SK-N-SH treated with all-trans-retinoic acid at 6 μM for 48 hours (cell line): ENCODE measurements at regions not wholly inside any gene's neighbourhood (a gene's known extent, or its start where the extent isn't known, plus 50 kb on each side); places are given as distances from the start of the nearest gene placed in this dataset.

Experiments
- ATAC-seq: fragments of 200-7000 bp; cut with Tn5 transposase; 3 replicates; pipeline ENCODE4 v1.9.1; 2020; ENCODE audit warnings: mild to moderate bottlenecking, moderate library complexity
- ARNTL ChIP-seq: fragments of 450-650 bp; formaldehyde crosslinking; IDR thresholded peaks from 2 replicates; pipeline ENCODE4 v1.5.0; 2020; ENCODE audit warnings: low read depth, mild to moderate bottlenecking, moderate library complexity, borderline replicate concordance
- BACH2 ChIP-seq: fragments of 250-450 bp; sonication (Bioruptor Pico); IDR thresholded peaks from 2 replicates; pipeline ENCODE4 v1.9.0; 2021; ENCODE audit warnings: mild to moderate bottlenecking, borderline replicate concordance
- CREB5 ChIP-seq: fragments of 250-450 bp; sonication (Bioruptor Pico); IDR thresholded peaks from 2 replicates; pipeline ENCODE4 v1.5.1; 2020; ENCODE audit warnings: low read depth, mild to moderate bottlenecking, moderate library complexity
- CSDC2 ChIP-seq: fragments of 250-450 bp; sonication (Bioruptor Pico); IDR thresholded peaks from 2 replicates; pipeline ENCODE4 v1.5.0; 2020; ENCODE audit warnings: mild to moderate bottlenecking, moderate library complexity
- ESRRG ChIP-seq: fragments of 250-450 bp; sonication (Bioruptor Pico); IDR thresholded peaks from 2 replicates; pipeline ENCODE4 v1.6.1; 2021; ENCODE audit warnings: mild to moderate bottlenecking
- GLIS3 ChIP-seq: fragments of 250-450 bp; sonication (Bioruptor Pico); IDR thresholded peaks from 2 replicates; pipeline ENCODE4 v1.5.0; 2020; ENCODE audit warnings: mild to moderate bottlenecking, moderate library complexity
- ISL1 ChIP-seq: fragments of 250-450 bp; sonication (Bioruptor Pico); IDR thresholded peaks from 2 replicates; pipeline ENCODE4 v2.1.2; 2022; ENCODE audit warnings: mild to moderate bottlenecking, moderate library complexity
- OSR1 ChIP-seq: fragments of 250-450 bp; sonication (Bioruptor Pico); IDR thresholded peaks from 2 replicates; pipeline ENCODE4 v1.8.0; 2022; ENCODE audit warnings: moderate library complexity, mild to moderate bottlenecking, inconsistent platforms
- PPARA ChIP-seq: fragments of 250-450 bp; sonication (Bioruptor Pico); IDR thresholded peaks from 2 replicates; pipeline ENCODE4 v1.5.0; 2020; ENCODE audit warnings: mild to moderate bottlenecking, borderline replicate concordance
- SNAI2 ChIP-seq: fragments of 250-450 bp; sonication (Bioruptor Pico); IDR thresholded peaks from 2 replicates; pipeline ENCODE4 v1.5.0; 2020; ENCODE audit warnings: mild to moderate bottlenecking, moderate library complexity
- TCF4 ChIP-seq: fragments of 250-450 bp; sonication (Bioruptor Pico); IDR thresholded peaks from 2 replicates; pipeline ENCODE4 v1.8.0; 2021; ENCODE audit warnings: mild to moderate bottlenecking, moderate library complexity, borderline replicate concordance
- TOX ChIP-seq: fragments of 250-450 bp; sonication (Bioruptor Pico); IDR thresholded peaks from 2 replicates; pipeline ENCODE4 v1.8.0; 2021; ENCODE audit warnings: mild to moderate bottlenecking, moderate library complexity, borderline replicate concordance
- ZC3H10 ChIP-seq: fragments of 250-450 bp; sonication (Bioruptor Pico); IDR thresholded peaks from 2 replicates; pipeline ENCODE4 v1.5.1; 2021; ENCODE audit warnings: mild to moderate bottlenecking, moderate library complexity
- ZFP30 ChIP-seq: fragments of 450-650 bp; formaldehyde crosslinking; IDR thresholded peaks from 2 replicates; pipeline ENCODE4 v1.5.0; 2022; ENCODE audit warnings: mild to moderate bottlenecking, moderate library complexity
- ZNF565 ChIP-seq: fragments of 450-650 bp; formaldehyde crosslinking; conservative IDR thresholded peaks from 2 replicates; pipeline ENCODE4 v1.5.0; 2020; ENCODE audit warnings: low read depth, mild to moderate bottlenecking, moderate library complexity
- ZNF70 ChIP-seq: fragments of 450-650 bp; formaldehyde crosslinking; IDR thresholded peaks from 2 replicates; pipeline ENCODE4 v1.5.0; 2020; ENCODE audit warnings: mild to moderate bottlenecking, moderate library complexity
- ZNF8 ChIP-seq: fragments of 450-650 bp; formaldehyde crosslinking; IDR thresholded peaks from 2 replicates; pipeline ENCODE4 v1.5.0; 2020; ENCODE audit warnings: mild to moderate bottlenecking, moderate library complexity
- TF ChIP-seq, protein P1 (sequence below): fragments of 250-450 bp; sonication (Bioruptor Pico); IDR thresholded peaks from 2 replicates; pipeline ENCODE4 v1.8.0; 2020; ENCODE audit warnings: mild to moderate bottlenecking, moderate library complexity, borderline replicate concordance
- TF ChIP-seq, protein P2 (sequence below): fragments of 250-450 bp; sonication (Bioruptor Pico); IDR thresholded peaks from 2 replicates; pipeline ENCODE4 v1.5.0; 2020; ENCODE audit warnings: mild to moderate bottlenecking, moderate library complexity
- TF ChIP-seq, protein P3 (sequence below): fragments of 250-450 bp; sonication (Bioruptor Pico); IDR thresholded peaks from 2 replicates; pipeline ENCODE4 v1.8.0; 2021; ENCODE audit warnings: low read depth, mild to moderate bottlenecking, moderate library complexity, borderline replicate concordance
- TF ChIP-seq, protein P4 (sequence below): fragments of 250-450 bp; sonication (Bioruptor Pico); IDR thresholded peaks from 2 replicates; pipeline ENCODE4 v1.5.1; 2021; ENCODE audit warnings: mild to moderate bottlenecking, moderate library complexity

DNA sequence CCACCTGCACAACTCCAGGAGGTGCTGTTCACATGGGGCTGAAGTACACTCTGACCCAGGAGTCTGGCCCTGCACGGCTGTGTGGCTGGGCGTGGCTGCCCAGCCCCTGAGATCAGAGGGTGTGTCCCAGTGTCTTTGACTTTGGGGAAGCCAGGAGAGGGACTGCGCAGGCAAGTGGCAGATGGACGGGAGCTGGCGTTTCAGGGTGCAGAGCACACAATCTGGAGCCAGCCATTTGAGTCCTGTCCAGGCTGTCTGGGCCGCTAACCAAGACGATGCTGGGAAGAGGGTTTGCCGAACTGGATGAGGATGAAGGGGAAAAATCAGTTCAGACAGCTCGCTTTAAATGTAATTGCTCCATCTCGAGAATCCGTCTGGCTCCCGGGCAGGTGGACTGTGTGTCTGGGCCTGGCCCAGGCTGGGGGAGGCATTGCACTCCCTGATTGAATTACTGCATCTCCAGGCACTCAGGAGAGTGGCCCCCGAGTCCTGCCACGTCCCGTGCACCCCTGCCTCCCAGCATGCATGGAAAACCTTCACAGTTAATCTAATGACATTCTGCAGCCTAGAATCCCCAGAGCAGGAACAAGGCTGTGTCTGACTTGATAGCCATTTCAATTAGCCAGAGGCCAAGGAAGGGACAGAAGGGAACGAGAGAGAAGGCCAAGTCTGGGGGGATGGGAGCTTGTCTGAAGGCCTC, 120.8 kb upstream of the NANOS1 start:
- TF ChIP-seq SNAI2 (CRISPR knock-in tag), result no peak
- peak; percentile 47; the same call in 1 of the 2 replicates for TF ChIP-seq TCF4 (CRISPR knock-in tag)
- no peak for TF ChIP-seq ESRRG
- TF ChIP-seq, protein P1, sequence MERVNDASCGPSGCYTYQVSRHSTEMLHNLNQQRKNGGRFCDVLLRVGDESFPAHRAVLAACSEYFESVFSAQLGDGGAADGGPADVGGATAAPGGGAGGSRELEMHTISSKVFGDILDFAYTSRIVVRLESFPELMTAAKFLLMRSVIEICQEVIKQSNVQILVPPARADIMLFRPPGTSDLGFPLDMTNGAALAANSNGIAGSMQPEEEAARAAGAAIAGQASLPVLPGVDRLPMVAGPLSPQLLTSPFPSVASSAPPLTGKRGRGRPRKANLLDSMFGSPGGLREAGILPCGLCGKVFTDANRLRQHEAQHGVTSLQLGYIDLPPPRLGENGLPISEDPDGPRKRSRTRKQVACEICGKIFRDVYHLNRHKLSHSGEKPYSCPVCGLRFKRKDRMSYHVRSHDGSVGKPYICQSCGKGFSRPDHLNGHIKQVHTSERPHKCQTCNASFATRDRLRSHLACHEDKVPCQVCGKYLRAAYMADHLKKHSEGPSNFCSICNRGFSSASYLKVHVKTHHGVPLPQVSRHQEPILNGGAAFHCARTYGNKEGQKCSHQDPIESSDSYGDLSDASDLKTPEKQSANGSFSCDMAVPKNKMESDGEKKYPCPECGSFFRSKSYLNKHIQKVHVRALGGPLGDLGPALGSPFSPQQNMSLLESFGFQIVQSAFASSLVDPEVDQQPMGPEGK (CRISPR knock-in tag), result no peak
- no peak for TF ChIP-seq BACH2 (CRISPR knock-in tag)
- ATAC-seq, result peak; percentile 46; the same call in 1 of the 3 replicates

- TF ChIP-seq, protein P2, sequence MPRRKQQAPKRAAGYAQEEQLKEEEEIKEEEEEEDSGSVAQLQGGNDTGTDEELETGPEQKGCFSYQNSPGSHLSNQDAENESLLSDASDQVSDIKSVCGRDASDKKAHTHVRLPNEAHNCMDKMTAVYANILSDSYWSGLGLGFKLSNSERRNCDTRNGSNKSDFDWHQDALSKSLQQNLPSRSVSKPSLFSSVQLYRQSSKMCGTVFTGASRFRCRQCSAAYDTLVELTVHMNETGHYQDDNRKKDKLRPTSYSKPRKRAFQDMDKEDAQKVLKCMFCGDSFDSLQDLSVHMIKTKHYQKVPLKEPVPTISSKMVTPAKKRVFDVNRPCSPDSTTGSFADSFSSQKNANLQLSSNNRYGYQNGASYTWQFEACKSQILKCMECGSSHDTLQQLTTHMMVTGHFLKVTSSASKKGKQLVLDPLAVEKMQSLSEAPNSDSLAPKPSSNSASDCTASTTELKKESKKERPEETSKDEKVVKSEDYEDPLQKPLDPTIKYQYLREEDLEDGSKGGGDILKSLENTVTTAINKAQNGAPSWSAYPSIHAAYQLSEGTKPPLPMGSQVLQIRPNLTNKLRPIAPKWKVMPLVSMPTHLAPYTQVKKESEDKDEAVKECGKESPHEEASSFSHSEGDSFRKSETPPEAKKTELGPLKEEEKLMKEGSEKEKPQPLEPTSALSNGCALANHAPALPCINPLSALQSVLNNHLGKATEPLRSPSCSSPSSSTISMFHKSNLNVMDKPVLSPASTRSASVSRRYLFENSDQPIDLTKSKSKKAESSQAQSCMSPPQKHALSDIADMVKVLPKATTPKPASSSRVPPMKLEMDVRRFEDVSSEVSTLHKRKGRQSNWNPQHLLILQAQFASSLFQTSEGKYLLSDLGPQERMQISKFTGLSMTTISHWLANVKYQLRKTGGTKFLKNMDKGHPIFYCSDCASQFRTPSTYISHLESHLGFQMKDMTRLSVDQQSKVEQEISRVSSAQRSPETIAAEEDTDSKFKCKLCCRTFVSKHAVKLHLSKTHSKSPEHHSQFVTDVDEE (CRISPR knock-in tag), result no peak
- TF ChIP-seq OSR1 (CRISPR knock-in tag) (no peak), ZNF70 (CRISPR knock-in tag) (no peak), ZNF565 (CRISPR knock-in tag) (no peak), CSDC2 (CRISPR knock-in tag) (no peak), SNAI2 (CRISPR knock-in tag) (no peak), ARNTL (no peak), ZC3H10 (no peak), ISL1 (CRISPR knock-in tag) (no peak), BACH2 (CRISPR knock-in tag) (no peak), TCF4 (CRISPR knock-in tag) (no peak), ZNF8 (CRISPR knock-in tag) (no peak)
- TF ChIP-seq, protein P3, sequence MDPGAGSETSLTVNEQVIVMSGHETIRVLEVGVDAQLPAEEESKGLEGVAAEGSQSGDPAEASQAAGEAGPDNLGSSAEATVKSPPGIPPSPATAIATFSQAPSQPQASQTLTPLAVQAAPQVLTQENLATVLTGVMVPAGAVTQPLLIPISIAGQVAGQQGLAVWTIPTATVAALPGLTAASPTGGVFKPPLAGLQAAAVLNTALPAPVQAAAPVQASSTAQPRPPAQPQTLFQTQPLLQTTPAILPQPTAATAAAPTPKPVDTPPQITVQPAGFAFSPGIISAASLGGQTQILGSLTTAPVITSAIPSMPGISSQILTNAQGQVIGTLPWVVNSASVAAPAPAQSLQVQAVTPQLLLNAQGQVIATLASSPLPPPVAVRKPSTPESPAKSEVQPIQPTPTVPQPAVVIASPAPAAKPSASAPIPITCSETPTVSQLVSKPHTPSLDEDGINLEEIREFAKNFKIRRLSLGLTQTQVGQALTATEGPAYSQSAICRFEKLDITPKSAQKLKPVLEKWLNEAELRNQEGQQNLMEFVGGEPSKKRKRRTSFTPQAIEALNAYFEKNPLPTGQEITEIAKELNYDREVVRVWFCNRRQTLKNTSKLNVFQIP (CRISPR knock-in tag), result no peak
- no peak for ATAC-seq
These were observed 118.8 kb upstream of the NANOS1 start for GRCh38 chr10:118910702-118911101.

GRCh38 chr10:118911363-118911762, 118.2 kb upstream of the NANOS1 start:
- TF ChIP-seq ZC3H10, result no peak
- TF ChIP-seq ARNTL, result no peak
- TF ChIP-seq GLIS3 (CRISPR knock-in tag), result no peak
- TF ChIP-seq, protein P1 (CRISPR knock-in tag), result no peak
- TF ChIP-seq OSR1 (CRISPR knock-in tag), result no peak
- no peak for TF ChIP-seq ZNF70 (CRISPR knock-in tag)
- TF ChIP-seq ZFP30, result no peak
- no peak for TF ChIP-seq ISL1 (CRISPR knock-in tag)
- TF ChIP-seq, protein P3 (CRISPR knock-in tag), result no peak
- TF ChIP-seq ZNF8 (CRISPR knock-in tag), result no peak
- TF ChIP-seq ZNF565 (CRISPR knock-in tag), result no peak
- TF ChIP-seq PPARA (CRISPR knock-in tag), result no peak
- TF ChIP-seq, protein P4, sequence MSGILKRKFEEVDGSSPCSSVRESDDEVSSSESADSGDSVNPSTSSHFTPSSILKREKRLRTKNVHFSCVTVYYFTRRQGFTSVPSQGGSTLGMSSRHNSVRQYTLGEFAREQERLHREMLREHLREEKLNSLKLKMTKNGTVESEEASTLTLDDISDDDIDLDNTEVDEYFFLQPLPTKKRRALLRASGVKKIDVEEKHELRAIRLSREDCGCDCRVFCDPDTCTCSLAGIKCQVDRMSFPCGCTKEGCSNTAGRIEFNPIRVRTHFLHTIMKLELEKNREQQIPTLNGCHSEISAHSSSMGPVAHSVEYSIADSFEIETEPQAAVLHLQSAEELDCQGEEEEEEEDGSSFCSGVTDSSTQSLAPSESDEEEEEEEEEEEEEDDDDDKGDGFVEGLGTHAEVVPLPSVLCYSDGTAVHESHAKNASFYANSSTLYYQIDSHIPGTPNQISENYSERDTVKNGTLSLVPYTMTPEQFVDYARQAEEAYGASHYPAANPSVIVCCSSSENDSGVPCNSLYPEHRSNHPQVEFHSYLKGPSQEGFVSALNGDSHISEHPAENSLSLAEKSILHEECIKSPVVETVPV (CRISPR knock-in tag), result no peak
- no peak for TF ChIP-seq TOX (CRISPR knock-in tag)
- no peak for TF ChIP-seq CREB5
- no peak for ATAC-seq
